IMR-90 (cell line): ENCODE measurements at regions not wholly inside any gene's neighbourhood (a gene's known extent, or its start where the extent isn't known, plus 50 kb on each side); places are given as distances from the start of the nearest gene placed in this dataset.

ENCODE experiments used
- ATAC-seq: fragments of 200-7000 bp; cut with Tn5 transposase; 2 replicates; pipeline ENCODE4 v1.9.1; 2020; ENCODE audit warnings: low read depth, mild to moderate bottlenecking, moderate library complexity
- BruUV-seq: library from RNA; stranded (reverse); fragments of 400-500 nt; replicated peaks from 2 replicates; lab custom pipeline; 2021; lab: Mats Ljungman, UMichigan
- CTCF ChIA-PET: fragments of 300-600 bp; formaldehyde crosslinking; extraction: SDS; loops from one replicate; lab custom pipeline; 2021; ENCODE audit warnings: antibody characterized with exemption; lab: Yijun Ruan, JAX
- POLR2A ChIA-PET: fragments of 300-600 bp; sonication (Branson Sonifier 250); formaldehyde crosslinking; loops from one replicate; lab custom pipeline; 2022; ENCODE audit warnings: antibody characterized with exemption; ENCODE audit not compliant: unreplicated experiment; lab: Charles Lee
- DNase-seq: peaks from one replicate; pipeline ENCODE4 v3.0.0; 2013
- H2AFZ ChIP-seq: replicated peaks from 2 replicates; pipeline ENCODE3; 2013; ENCODE audit warnings: low read length, mild to moderate bottlenecking; ENCODE audit not compliant: poor library complexity
- H2AK5ac ChIP-seq: 2 replicates; pipeline ENCODE4 v1.6.1; 2013; ENCODE audit warnings: low read depth, low read length, inconsistent platforms
- H2AK9ac ChIP-seq: replicated peaks from 2 replicates; pipeline ENCODE3; 2013; ENCODE audit warnings: mild to moderate bottlenecking, low read depth, low read length, moderate library complexity; ENCODE audit not compliant: poor library complexity
- H2BK120ac ChIP-seq: 2 replicates; pipeline ENCODE4 v1.6.1; 2013; ENCODE audit warnings: low read depth, low read length, inconsistent platforms
- H2BK15ac ChIP-seq: 3 replicates; pipeline ENCODE4 v1.6.1; 2013; ENCODE audit warnings: low read depth, low read length, inconsistent platforms
- H2BK20ac ChIP-seq: 2 replicates; pipeline ENCODE4 v1.6.1; 2013; ENCODE audit warnings: low read depth, mild to moderate bottlenecking, inconsistent platforms, low read length, moderate library complexity
- H2BK5ac ChIP-seq: 2 replicates; pipeline ENCODE4 v1.6.1; 2013; ENCODE audit warnings: mild to moderate bottlenecking, low read depth, low read length, inconsistent platforms; ENCODE audit not compliant: poor library complexity, severe bottlenecking
- H3K14ac ChIP-seq: replicated peaks from 2 replicates; pipeline ENCODE4 v1.6.1; 2013; ENCODE audit warnings: low read depth, low read length, inconsistent platforms
- H3K18ac ChIP-seq: 2 replicates; pipeline ENCODE4 v1.6.1; 2013; ENCODE audit warnings: low read depth, low read length, control low read depth
- H3K23ac ChIP-seq: 2 replicates; pipeline ENCODE4 v1.6.1; 2013; ENCODE audit warnings: low read depth, low read length, inconsistent platforms
- H3K27ac ChIP-seq: 2 replicates; pipeline ENCODE4 v1.5.1; 2013; ENCODE audit warnings: mild to moderate bottlenecking, control low read depth, low read length; ENCODE audit not compliant: insufficient read depth
- H3K27me3 ChIP-seq: 2 replicates; pipeline ENCODE4 v1.6.1; 2013; ENCODE audit warnings: low read length; ENCODE audit not compliant: control insufficient read depth, insufficient read depth
- H3K36me3 ChIP-seq: 2 replicates; pipeline ENCODE4 v1.6.1; 2013; ENCODE audit warnings: low read length, mixed read lengths; ENCODE audit not compliant: control insufficient read depth, insufficient read depth
- H3K4ac ChIP-seq: 2 replicates; pipeline ENCODE4 v1.6.1; 2013; ENCODE audit warnings: low read depth, low read length, inconsistent platforms
- H3K4me1 ChIP-seq: 2 replicates; pipeline ENCODE4 v1.6.1; 2013; ENCODE audit warnings: low read length, mixed read lengths; ENCODE audit not compliant: control insufficient read depth, insufficient read depth
- H3K4me2 ChIP-seq: 2 replicates; pipeline ENCODE4 v1.6.1; 2013; ENCODE audit warnings: low read depth, mild to moderate bottlenecking, control low read depth, low read length, moderate library complexity
- H3K4me3 ChIP-seq: 2 replicates; pipeline ENCODE4 v1.5.1; 2013; ENCODE audit warnings: low read depth, mild to moderate bottlenecking, control low read depth, low read length, moderate library complexity; ENCODE audit not compliant: insufficient read depth
- H3K56ac ChIP-seq: 2 replicates; pipeline ENCODE4 v1.6.1; 2013; ENCODE audit warnings: low read length, inconsistent platforms; ENCODE audit not compliant: insufficient read depth; ENCODE audit errors: extremely low read depth
- H3K79me1 ChIP-seq, 2 experiments: 2 replicates each; pipeline ENCODE4 v1.6.1; 2013; ENCODE audit warnings: low read length in 2 of 2, inconsistent platforms in 1 of 2, low read depth in 1 of 2
- H3K9ac ChIP-seq: 2 replicates; pipeline ENCODE4 v1.6.1; 2013; ENCODE audit warnings: low read depth, low read length, control low read depth
- H3K9me1 ChIP-seq: 2 replicates; pipeline ENCODE4 v1.6.1; 2013; ENCODE audit warnings: low read length, inconsistent platforms; ENCODE audit not compliant: insufficient read depth
- H3K9me3 ChIP-seq: 2 replicates; pipeline ENCODE4 v1.6.1; 2013; ENCODE audit warnings: low read length; ENCODE audit not compliant: control insufficient read depth, insufficient read depth
- H4K20me1 ChIP-seq: 2 replicates; pipeline ENCODE4 v1.6.1; 2013; ENCODE audit warnings: low read length, inconsistent platforms; ENCODE audit not compliant: insufficient read depth
- H4K5ac ChIP-seq: 2 replicates; pipeline ENCODE4 v1.6.1; 2013; ENCODE audit warnings: mild to moderate bottlenecking, low read depth, low read length, control low read depth
- H4K8ac ChIP-seq, 2 experiments: 2 replicates each; pipeline ENCODE4 v1.6.1; 2013; ENCODE audit warnings: low read depth in 2 of 2, low read length in 2 of 2, control low read depth in 1 of 2, inconsistent platforms in 1 of 2
- H4K91ac ChIP-seq: 2 replicates; pipeline ENCODE4 v1.6.1; 2013; ENCODE audit warnings: low read depth, low read length, inconsistent platforms; ENCODE audit not compliant: insufficient read depth
- FOS ChIP-seq: fragments of 150-350 bp; IDR thresholded peaks from 2 replicates; pipeline ENCODE4 v1.6.1; 2016; ENCODE audit warnings: low read depth, low read length
- MAZ ChIP-seq: IDR thresholded peaks from 2 replicates; pipeline ENCODE4 v1.6.1; 2012; ENCODE audit warnings: low read depth, mild to moderate bottlenecking, low read length, improper control_type of control experiment, moderate library complexity, borderline replicate concordance
- WGBS, 2 experiments: methylation state at CpG; one replicate each; pipeline versions ENCODE4 v1.1.5 to v1.1.7; 2013; ENCODE audit warnings: missing lambda C conversion rate in 2 of 2; ENCODE audit not compliant: insufficient read length in 1 of 2; ENCODE audit errors: extremely low coverage in 2 of 2; 5-methylcytosine and 5-hydroxymethylcytosine counted together
- dilution Hi-C: fragments of 300-500 bp; cut with HindIII; formaldehyde crosslinking; loops from one replicate; pipeline ENCODE4 v1.14.3; 2018; ENCODE audit warnings: low sequenced_read_pairs; ENCODE audit not compliant: unreplicated experiment
- in situ Hi-C: fragments of 300-500 bp; cut with MboI; formaldehyde crosslinking; loops from 3 replicates; pipeline ENCODE4 v1.14.3; 2019; ENCODE audit warnings: low sequenced_read_pairs, inconsistent platforms, mixed read lengths
- intact Hi-C: fragments of 100-400 bp; cut with micrococcal nuclease; formaldehyde crosslinking; loops from 2 replicates; pipeline ENCODE4 v1.10.0; 2022

GRCh38 chr6:94562846-94563245 is 1014.5 kb upstream of the MANEA start:
- H3K4me2 ChIP-seq, result no peak overlapping the region
- TF ChIP-seq FOS (no peak), MAZ (no peak)
- no peak overlapping the region for H3K27ac ChIP-seq
- H3K14ac ChIP-seq, result no peak overlapping the region
- DNase-seq, result no peak
- no peak overlapping the region for H3K4me3 ChIP-seq
- BruUV-seq, result no TSS peak
- no peak overlapping the region for H3K56ac ChIP-seq
- H4K5ac ChIP-seq, result no peak overlapping the region
- no peaks in the 10 kb centered on the region for H3K79me1 ChIP-seq
- no peak overlapping the region for H3K18ac ChIP-seq
- no peaks in the 10 kb centered on the region for H3K27me3 ChIP-seq
- no peak overlapping the region for H3K9ac ChIP-seq
- no peaks in the 10 kb centered on the region for H4K20me1 ChIP-seq
- no CpG with 5 or more reads among the region's 2 CpGs for WGBS, 2 experiments
- dilution Hi-C loops, result no loop called here
- H2BK5ac ChIP-seq, result no peak overlapping the region
- H2BK20ac ChIP-seq, result no peak overlapping the region
- H3K36me3 ChIP-seq, result no peaks in the 10 kb centered on the region
- H4K8ac ChIP-seq, result no peak overlapping the region
- no peak overlapping the region for H2BK120ac ChIP-seq
- H2AK9ac ChIP-seq, result no peak overlapping the region
- no peaks in the 10 kb centered on the region; the same call in none of the 2 replicates for H3K9me3 ChIP-seq
- H2AFZ ChIP-seq, result no peak overlapping the region
- no peak overlapping the region for H4K91ac ChIP-seq
- POLR2A ChIA-PET, result no interaction called here
- no peak overlapping the region for H3K23ac ChIP-seq
- CTCF ChIA-PET, result interaction anchor here (0.8 kb wide), 1 partner anchor 831 kb away, joined by 3 read pairs; no protein-coding TSS in a partner anchor
- intact Hi-C loops, result no loop called here
- H3K4me1 ChIP-seq, result no peaks in the 10 kb centered on the region
- no peak overlapping the region for H2AK5ac ChIP-seq
- in situ Hi-C loops, result no loop called here
- H2BK15ac ChIP-seq, result no peak overlapping the region
- no peaks in the 10 kb centered on the region for H3K9me1 ChIP-seq
- H3K4ac ChIP-seq, result no peak overlapping the region
- ATAC-seq, result no peak
